ENCODE measurements at regions not wholly inside any gene's neighbourhood (a gene's known extent, or its start where the extent isn't known, plus 50 kb on each side); places are given as distances from the start of the nearest gene placed in this dataset.

DNA sequence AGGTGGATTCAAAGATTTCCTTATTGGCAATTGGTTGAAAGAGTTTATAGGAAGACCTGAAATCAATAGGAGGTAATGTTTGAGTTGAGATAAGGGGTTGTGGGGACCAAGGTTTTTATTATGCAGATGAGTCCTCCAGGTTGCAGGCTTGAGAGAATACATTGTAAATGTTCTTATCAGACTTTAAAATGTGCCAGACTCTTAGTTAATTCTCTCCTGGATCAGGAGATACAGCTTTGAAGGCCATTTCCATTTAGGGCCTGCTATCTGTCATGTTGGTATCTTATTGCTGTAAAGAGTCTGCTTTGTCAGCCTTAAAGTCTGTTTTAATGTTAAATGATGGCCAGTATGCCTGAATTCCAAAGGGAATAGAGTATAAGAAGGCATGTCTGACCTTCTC is 61.8 kb upstream of the CALCR start:
- CTCF ChIA-PET = no interaction called here
- H3K4me1 ChIP-seq (ENCODE audit: control insufficient read depth, insufficient read depth, low read length) = no peaks in the 10 kb centered on the region
- no peak overlapping the region for H2AK5ac ChIP-seq (ENCODE audit: low read depth, low read length)
- POLR2A ChIA-PET (ENCODE audit: unreplicated experiment) = no interaction called here
- dilution Hi-C loops (cut with HindIII; ENCODE audit: low sequenced_read_pairs, unreplicated experiment) = no loop called here
- no peak overlapping the region for H2BK5ac ChIP-seq (ENCODE audit: low read depth, low read length, poor library complexity, severe bottlenecking)
- no peak overlapping the region for H4K8ac ChIP-seq (ENCODE audit: low read depth in 2 of 2, low read length in 2 of 2)
- H2AK9ac ChIP-seq (replicated peaks; ENCODE audit: low read depth, low read length, poor library complexity) = no peak overlapping the region
- H3K36me3 ChIP-seq (ENCODE audit: control insufficient read depth, insufficient read depth, low read length) = no peaks in the 10 kb centered on the region
- in situ Hi-C loops (cut with MboI; ENCODE audit: low sequenced_read_pairs) = no loop called here
- no peak overlapping the region for H3K56ac ChIP-seq (ENCODE audit: extremely low read depth, insufficient read depth, low read length)
- TF ChIP-seq, protein P1, sequence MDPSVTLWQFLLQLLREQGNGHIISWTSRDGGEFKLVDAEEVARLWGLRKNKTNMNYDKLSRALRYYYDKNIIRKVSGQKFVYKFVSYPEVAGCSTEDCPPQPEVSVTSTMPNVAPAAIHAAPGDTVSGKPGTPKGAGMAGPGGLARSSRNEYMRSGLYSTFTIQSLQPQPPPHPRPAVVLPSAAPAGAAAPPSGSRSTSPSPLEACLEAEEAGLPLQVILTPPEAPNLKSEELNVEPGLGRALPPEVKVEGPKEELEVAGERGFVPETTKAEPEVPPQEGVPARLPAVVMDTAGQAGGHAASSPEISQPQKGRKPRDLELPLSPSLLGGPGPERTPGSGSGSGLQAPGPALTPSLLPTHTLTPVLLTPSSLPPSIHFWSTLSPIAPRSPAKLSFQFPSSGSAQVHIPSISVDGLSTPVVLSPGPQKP (IDR thresholded peaks at IDR 0.05; ENCODE audit: borderline replicate concordance, low read depth, low read length) = no peak
- no peak for TF ChIP-seq MAFK (IDR thresholded peaks at IDR 0.05; ENCODE audit: low read depth, low read length)
- TF ChIP-seq MXI1 (IDR thresholded peaks at IDR 0.05; ENCODE audit: borderline replicate concordance, low read depth, low read length) = no peak
- TF ChIP-seq FOS (IDR thresholded peaks at IDR 0.05; ENCODE audit: low read depth, low read length) = no peak
- TF ChIP-seq SMC3 (IDR thresholded peaks at IDR 0.05; ENCODE audit: low read depth, low read length) = no peak
- no peak for TF ChIP-seq RCOR1 (IDR thresholded peaks at IDR 0.05; ENCODE audit: insufficient replicate concordance, low read length)
- no peak for TF ChIP-seq CHD1 (IDR thresholded peaks at IDR 0.05; ENCODE audit: low read depth, low read length)
- TF ChIP-seq BHLHE40 (IDR thresholded peaks at IDR 0.05; ENCODE audit: low read depth, low read length) = no peak
- no peak for TF ChIP-seq CEBPB (IDR thresholded peaks at IDR 0.05; ENCODE audit: low read depth, low read length)
- no peak for TF ChIP-seq NFE2L2 (IDR thresholded peaks at IDR 0.05; ENCODE audit: low read depth, low read length)
- H2BK15ac ChIP-seq (ENCODE audit: low read depth, low read length) = no peak overlapping the region
- no peak overlapping the region for H3K9ac ChIP-seq (ENCODE audit: low read depth, low read length)
- intact Hi-C loops (cut with micrococcal nuclease) = no loop called here
- H3K4me3 ChIP-seq (ENCODE audit: insufficient read depth, low read depth, low read length) = no peak overlapping the region
- no peak overlapping the region for H3K4me2 ChIP-seq (ENCODE audit: low read depth, low read length)
- ATAC-seq (ENCODE audit: low read depth) = no peak
- H4K20me1 ChIP-seq (ENCODE audit: insufficient read depth, low read length) = no peaks in the 10 kb centered on the region
- H3K4ac ChIP-seq (ENCODE audit: low read depth, low read length) = no peak overlapping the region
- H4K91ac ChIP-seq (ENCODE audit: insufficient read depth, low read depth, low read length) = no peak overlapping the region
- no peaks in the 10 kb centered on the region for H3K79me1 ChIP-seq (ENCODE audit: low read depth in 1 of 2, low read length in 2 of 2)
- no peak overlapping the region for H3K18ac ChIP-seq (ENCODE audit: low read depth, low read length)
- no peaks in the 10 kb centered on the region for H3K9me1 ChIP-seq (ENCODE audit: insufficient read depth, low read length)
- H3K27ac ChIP-seq (ENCODE audit: insufficient read depth, low read length) = no peak overlapping the region
- BruUV-seq (replicated peaks) = no TSS peak
- H2AFZ ChIP-seq (replicated peaks; ENCODE audit: low read length, poor library complexity) = no peak overlapping the region
- no peak overlapping the region for H4K5ac ChIP-seq (ENCODE audit: low read depth, low read length)
- H3K9me3 ChIP-seq (ENCODE audit: control insufficient read depth, insufficient read depth, low read length) = no peaks in the 10 kb centered on the region
- no peak overlapping the region for H3K14ac ChIP-seq (replicated peaks; ENCODE audit: low read depth, low read length)
- H3K23ac ChIP-seq (ENCODE audit: low read depth, low read length) = no peak overlapping the region
- H2BK20ac ChIP-seq (ENCODE audit: low read depth, low read length) = no peak overlapping the region
- DNase-seq = no peak
- H2BK120ac ChIP-seq (ENCODE audit: low read depth, low read length) = no peak overlapping the region
- no peaks in the 10 kb centered on the region for H3K27me3 ChIP-seq (ENCODE audit: control insufficient read depth, insufficient read depth, low read length)

All from IMR-90 (cell line).